NCI-H526 treated with DMSO at 0.1 percent for 48 hours (cell line): ENCODE measurements at regions not wholly inside any gene's neighbourhood (a gene's known extent, or its start where the extent isn't known, plus 50 kb on each side); places are given as distances from the start of the nearest gene placed in this dataset.
A peak's percentile ranks its signal among the peaks of the same experiment; 100 is the strongest.
"Not testable (repeated sequence)": the region's sequence is repeated elsewhere in the genome, so short reads cannot be mapped to it uniquely, and the experiment has no call there.

Experiments used
- DNase-seq: peaks from one replicate; lab custom pipeline; 2025; lab: John Stamatoyannopoulos, UW

- no peak for DNase-seq
Measured at GRCh38 chr2:39581866-39582265, 83.9 kb upstream of the TMEM178A start.

DNA sequence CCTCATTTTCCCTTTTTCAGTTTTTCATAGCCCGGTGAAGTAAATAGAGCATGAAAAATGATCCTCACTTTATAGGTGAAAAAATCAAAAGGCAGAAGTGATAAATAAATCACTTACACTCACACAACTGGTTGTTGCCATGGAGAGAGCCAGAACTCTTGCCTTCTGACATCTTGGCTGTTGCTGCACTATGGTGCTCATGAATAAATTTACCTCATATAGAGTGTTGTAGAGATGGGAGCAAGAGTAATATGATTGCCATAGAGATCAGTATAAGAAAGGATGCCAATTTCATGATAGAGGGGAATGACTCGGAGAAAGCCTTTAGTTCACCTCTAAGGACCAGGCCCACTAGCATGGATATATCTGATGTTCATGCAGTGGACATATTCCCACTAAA is 82.5 kb upstream of the TMEM178A start:
- no peak for DNase-seq

- DNase-seq, result no peak
Measured at GRCh38 chr2:39583781-39584180, 81.9 kb upstream of the TMEM178A start.

DNA sequence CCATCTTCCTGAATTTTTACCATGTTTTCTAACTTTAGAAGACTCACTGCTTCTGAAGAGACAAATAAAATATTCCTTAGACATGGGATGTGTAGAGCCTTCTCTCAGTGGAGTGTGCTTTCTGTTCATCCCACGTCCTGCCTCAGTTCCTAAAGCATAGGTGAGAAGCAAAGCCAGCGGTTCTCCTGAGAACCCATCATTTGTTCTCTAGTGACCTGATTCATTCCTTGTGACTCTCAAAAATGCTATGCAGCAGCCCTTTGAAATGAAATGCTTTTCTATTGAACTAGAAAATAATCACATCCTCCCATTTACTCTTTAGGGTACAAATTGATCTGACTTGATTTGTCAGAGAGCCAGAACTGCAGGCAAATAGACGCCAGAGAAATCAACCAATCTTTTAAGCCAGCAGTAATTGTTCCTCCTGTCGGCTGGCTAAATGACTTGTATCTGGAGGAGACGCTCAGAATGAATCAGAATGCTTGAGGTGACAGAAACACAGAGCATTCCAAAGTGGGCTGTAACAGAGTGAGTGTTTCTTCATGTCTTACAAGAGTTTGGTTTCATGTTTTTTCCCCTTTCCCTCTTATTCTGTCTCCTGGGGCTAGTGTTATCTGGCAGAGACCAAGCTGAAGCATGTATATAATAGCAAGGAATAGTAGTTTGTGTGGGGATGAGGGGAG is 81.3 kb upstream of the TMEM178A start:
- no peak for DNase-seq

- not testable (repeated sequence) for DNase-seq
Measured at GRCh38 chr2:39585531-39585930, 80.2 kb upstream of the TMEM178A start.

DNA sequence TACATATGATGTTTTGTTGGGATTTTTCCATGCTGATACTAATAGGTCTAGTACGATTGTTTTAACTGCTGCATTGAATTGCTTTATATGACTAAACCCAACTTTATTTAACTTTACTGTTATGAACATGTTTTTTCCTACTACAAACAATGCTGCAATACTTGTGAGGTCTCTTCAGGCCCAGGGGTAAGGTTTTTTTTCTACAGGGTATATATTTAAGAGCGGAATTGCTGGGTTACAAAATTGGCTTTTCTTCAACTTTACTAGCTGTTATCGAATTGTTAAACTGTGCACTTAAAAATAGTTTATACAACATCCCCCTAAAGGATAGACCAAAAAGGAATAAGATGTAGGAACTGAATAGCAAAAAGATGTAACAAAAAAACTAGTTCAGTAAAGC is 78.5 kb upstream of the TMEM178A start:
- DNase-seq, result no peak

DNA sequence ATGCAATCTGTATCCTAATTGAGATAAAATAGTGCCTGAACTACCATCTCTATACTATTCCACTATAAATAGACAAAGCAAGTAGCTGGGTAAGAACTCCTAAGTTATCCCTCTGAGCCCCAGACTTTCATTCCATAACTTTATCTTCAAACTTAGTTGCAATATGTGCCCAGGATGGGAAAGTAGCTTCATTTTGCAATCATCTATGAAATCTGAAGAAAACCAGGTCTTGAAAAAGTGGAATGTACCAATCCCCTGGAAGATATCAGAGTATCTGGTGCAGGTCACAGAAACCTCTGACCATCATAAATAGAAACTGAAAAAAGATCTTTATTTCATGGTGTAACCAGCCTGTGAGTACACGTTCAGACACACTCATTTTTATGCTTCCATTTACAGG is 78.1 kb upstream of the TMEM178A start:
- DNase-seq, result no peak

- peak; percentile 10 for DNase-seq
Measured at GRCh38 chr2:39593439-39594393, 72.0 kb upstream of the TMEM178A start.

DNA sequence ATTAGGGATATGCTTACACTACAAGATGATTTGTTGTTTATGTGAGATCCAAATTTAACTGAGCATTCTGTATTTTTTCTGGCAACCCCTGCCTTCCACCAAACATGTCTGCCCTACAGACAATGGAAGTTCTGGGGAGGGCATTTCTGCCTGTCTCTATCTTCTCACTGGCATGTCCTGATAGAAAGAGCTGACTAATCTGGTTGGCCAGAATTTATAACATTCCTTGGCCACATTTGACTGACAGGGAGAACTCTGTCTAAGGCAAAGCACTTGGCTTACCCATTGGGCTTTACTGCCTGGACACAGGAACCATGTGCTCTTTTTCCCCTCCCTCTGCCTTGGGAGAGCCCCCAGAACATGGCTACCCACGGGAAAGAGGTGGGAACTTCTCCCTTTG is 70.6 kb upstream of the TMEM178A start:
- no peak for DNase-seq

DNA sequence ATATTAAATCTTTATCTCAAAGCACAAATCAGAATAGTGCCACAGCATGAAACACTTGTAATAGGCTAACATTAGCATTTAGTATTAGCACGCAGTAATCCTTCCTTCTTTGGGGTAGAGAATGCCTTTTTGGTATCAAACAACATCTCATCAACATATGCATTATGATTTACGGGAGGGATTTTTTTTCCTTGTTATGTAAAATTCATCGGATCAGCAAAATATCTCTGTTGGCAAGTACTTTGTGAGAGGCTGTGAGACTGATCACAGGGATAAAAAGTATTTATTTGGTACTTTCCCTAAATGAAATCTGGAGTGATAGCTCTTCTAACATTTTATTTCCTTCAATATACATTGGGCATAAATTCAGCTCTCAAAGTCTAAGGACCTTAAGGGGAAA is 68.4 kb upstream of the TMEM178A start:
- no peak for DNase-seq

DNA sequence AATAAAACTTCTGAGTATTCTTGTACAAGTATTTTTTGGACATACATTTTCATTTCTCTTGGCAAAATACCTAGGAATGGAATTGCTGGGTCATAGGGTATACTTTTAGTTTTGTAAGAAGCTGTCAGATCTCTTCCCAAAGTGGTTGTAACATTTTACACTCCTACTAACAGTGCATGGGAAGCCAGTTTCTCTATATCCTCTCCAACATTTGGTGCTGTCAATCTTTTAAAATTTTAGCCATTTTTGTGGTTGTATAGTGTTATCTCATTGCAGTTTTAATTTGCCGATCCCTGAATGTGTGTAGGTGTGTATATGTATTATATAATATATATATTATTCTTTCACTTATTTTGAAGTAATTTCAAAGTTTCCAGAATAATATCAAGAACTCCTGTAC is 63.1 kb upstream of the TMEM178A start:
- DNase-seq, result no peak

DNA sequence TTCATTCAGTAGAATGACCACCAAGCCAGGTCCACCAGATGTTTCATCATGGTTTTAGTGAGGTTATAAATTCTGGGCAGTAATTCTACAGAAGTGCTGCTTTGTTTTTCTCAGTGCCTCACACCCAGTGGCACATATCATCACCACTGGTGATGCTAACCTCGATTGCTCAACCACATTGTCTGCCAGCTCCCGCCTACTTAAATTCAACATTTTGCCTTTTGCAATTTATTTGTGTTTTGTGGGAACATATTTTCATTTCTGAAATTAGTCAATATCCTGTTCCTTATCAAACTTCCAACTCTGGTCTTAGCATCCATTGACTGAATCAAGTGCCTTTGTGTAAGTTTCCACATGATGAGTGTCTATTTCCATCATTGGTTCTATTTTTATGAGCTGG is 62.3 kb upstream of the TMEM178A start:
- no peak for DNase-seq

- no peak for DNase-seq
Measured at GRCh38 chr2:39604866-39605265, 60.9 kb upstream of the TMEM178A start.

GRCh38 chr2:39606585-39606984 is 59.1 kb upstream of the TMEM178A start:
- no peak for DNase-seq

DNA sequence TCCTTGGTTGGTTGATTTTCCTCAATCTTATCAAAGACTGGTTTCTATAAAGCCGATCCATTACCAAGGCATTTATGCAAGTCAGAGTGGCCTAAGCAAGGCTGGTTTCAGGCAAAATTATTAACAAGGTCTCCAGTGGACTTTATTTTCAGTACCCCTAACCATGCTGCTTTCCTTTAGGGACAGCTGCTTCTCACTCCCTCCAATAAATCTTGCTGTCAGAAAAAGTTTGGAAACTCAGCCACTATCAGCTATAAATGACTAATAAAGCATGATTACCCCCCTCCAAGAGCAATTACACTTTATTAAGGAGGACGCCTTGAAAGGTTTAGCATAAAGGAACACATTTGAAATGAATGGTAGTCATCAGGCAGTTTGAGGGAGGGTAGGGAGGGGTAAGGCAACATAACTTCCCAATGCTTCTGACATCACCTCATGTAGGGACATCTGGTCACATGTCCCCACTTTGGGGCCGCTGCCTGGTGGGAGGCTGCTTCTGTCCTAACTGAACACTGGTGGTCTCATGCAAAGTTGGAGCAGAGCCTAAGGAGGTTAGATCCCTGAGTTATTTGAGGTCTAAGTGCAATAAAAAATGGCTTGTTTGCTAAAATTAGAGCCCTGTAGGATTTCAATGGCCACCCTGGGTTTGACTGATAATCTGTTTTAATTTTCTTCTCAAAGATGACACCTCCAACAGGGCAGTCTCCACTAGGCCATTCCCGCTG is 58.0 kb upstream of the TMEM178A start:
- DNase-seq, result no peak

GRCh38 chr2:39608263-39608575 is 57.5 kb upstream of the TMEM178A start:
- no peak for DNase-seq

GRCh38 chr2:39608686-39609441 is 56.9 kb upstream of the TMEM178A start:
- peak; percentile 69 for DNase-seq

GRCh38 chr2:39609917-39610316 is 55.8 kb upstream of the TMEM178A start:
- DNase-seq, result no peak

GRCh38 chr2:39615675-39616074 is 50.0 kb upstream of the TMEM178A start:
- DNase-seq, result no peak
